ENCODE measurements at regions not wholly inside any gene's neighbourhood (a gene's known extent, or its start where the extent isn't known, plus 50 kb on each side); places are given as distances from the start of the nearest gene placed in this dataset.

DNA sequence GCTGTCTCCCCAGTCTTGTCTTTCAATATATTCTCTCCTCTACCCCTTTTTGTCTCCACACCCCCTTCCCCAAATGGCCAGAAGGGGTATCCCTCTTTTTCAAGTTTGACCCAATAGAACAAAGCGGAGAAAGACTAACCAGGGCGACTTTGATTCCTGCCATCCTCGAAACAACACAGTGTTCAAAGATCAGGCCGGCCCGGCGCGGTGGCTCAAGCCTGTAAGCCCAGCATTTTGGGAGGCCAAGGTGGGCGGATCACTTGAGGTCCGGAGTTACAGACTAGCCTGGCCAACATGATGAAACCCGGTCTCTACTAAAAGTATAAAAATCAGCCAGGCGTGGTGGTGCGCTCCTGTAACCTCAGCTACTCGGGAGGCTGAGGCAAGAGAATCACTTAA lies 77.0 kb upstream of the IFNAR2 start:
- Histone ChIP-seq H3K4me3 (ENCODE audit: severe bottlenecking) (no peak overlapping the region), H3K36me3 (ENCODE audit: low read depth) (no peaks in the 10 kb centered on the region), H3K4me1 (ENCODE audit: insufficient read depth, poor library complexity, severe bottlenecking) (no peaks in the 10 kb centered on the region), H3K9me3 (ENCODE audit: severe bottlenecking) (no peaks in the 10 kb centered on the region), H3K27me3 (ENCODE audit: insufficient read depth, poor library complexity, severe bottlenecking) (peaks cover 4% of the 10 kb centered on the region), H3K27ac (ENCODE audit: poor library complexity, severe bottlenecking) (no peak overlapping the region)
- DNase-seq (ENCODE audit: low spot score): no peak
- ATAC-seq (ENCODE audit: low read depth): no peak
- TF ChIP-seq, protein P1, sequence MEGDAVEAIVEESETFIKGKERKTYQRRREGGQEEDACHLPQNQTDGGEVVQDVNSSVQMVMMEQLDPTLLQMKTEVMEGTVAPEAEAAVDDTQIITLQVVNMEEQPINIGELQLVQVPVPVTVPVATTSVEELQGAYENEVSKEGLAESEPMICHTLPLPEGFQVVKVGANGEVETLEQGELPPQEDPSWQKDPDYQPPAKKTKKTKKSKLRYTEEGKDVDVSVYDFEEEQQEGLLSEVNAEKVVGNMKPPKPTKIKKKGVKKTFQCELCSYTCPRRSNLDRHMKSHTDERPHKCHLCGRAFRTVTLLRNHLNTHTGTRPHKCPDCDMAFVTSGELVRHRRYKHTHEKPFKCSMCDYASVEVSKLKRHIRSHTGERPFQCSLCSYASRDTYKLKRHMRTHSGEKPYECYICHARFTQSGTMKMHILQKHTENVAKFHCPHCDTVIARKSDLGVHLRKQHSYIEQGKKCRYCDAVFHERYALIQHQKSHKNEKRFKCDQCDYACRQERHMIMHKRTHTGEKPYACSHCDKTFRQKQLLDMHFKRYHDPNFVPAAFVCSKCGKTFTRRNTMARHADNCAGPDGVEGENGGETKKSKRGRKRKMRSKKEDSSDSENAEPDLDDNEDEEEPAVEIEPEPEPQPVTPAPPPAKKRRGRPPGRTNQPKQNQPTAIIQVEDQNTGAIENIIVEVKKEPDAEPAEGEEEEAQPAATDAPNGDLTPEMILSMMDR (IDR thresholded peaks at IDR 0.05; ENCODE audit: poor library complexity, severe bottlenecking): no peak

DNA sequence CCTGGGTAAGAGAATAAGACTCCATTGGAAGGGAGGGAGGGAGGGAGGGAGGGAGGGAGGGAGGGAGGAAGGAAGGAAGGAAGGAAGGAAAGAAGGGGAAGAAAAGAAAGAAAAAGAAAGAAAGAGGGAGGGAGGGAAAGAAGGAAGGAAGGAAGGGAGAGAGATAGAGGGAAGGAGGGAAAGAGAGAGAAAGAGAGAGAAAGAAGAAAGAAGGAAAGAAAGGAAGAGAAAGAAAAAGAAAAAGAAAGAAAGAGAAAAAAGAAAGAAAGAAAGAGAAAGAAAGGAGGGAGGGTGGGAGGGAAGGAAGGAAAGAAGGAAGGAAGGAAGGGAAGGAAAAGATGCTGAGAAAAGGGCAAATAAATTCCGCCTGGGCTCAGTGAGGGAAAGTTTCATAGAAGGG lies 74.7 kb upstream of the IFNAR2 start:
- Histone ChIP-seq H3K9me3 (ENCODE audit: severe bottlenecking) (no peaks in the 10 kb centered on the region), H3K27ac (ENCODE audit: poor library complexity, severe bottlenecking) (no peak overlapping the region), H3K27me3 (ENCODE audit: insufficient read depth, poor library complexity, severe bottlenecking) (peaks cover 4% of the 10 kb centered on the region), H3K4me3 (ENCODE audit: severe bottlenecking) (no peak overlapping the region), H3K4me1 (ENCODE audit: insufficient read depth, poor library complexity, severe bottlenecking) (no peaks in the 10 kb centered on the region), H3K36me3 (ENCODE audit: low read depth) (no peaks in the 10 kb centered on the region)
- TF ChIP-seq, protein P1 (IDR thresholded peaks at IDR 0.05; ENCODE audit: poor library complexity, severe bottlenecking): no peak
- DNase-seq (ENCODE audit: low spot score): no peak
- ATAC-seq (ENCODE audit: low read depth): no peak

DNA sequence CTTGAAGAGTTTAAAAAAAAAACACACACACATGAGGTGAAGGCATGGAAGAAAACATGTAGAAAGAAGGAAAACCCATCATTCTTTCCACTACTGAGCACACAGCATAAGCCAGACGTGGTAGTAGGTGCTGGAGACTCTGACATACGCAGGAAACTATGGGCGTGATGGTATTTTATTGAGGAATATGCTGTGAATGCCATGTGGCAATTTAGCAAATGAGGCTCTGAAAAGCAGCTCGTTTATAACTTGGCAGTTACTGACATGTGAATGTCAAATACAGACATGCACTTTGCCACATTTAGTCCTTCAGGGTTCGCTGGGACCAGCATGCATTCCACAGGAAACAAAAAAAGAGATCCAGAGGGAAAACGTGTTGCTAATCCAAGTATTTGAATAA lies 74.3 kb upstream of the IFNAR2 start:
- DNase-seq (ENCODE audit: low spot score) (no peak), ATAC-seq (ENCODE audit: low read depth) (no peak)
- Histone ChIP-seq H3K27me3 (ENCODE audit: insufficient read depth, poor library complexity, severe bottlenecking) (peaks cover 4% of the 10 kb centered on the region), H3K27ac (ENCODE audit: poor library complexity, severe bottlenecking) (no peak overlapping the region), H3K36me3 (ENCODE audit: low read depth) (no peaks in the 10 kb centered on the region), H3K4me3 (ENCODE audit: severe bottlenecking) (no peak overlapping the region), H3K9me3 (ENCODE audit: severe bottlenecking) (no peaks in the 10 kb centered on the region), H3K4me1 (ENCODE audit: insufficient read depth, poor library complexity, severe bottlenecking) (no peaks in the 10 kb centered on the region)
- TF ChIP-seq, protein P1 (IDR thresholded peaks at IDR 0.05; ENCODE audit: poor library complexity, severe bottlenecking): no peak

DNA sequence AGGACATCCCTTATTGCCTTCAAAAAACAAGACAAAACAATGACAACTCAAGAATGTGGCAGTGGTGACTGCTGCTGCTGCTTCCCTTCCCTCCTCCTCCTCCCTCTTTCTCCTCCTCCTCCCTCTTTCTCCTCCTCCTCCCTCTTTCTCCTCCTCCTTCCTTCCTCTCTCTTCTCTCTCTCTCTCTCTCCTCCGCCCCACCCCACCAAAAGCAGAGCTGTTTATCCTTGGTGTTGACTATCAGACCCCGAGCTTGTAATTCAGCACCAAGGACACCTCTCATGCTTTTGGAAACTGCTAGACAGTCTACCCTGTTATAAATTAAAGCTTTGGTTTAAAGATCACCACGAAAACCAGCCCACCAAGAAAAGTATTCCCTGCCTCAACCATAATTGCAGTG lies 72.4 kb upstream of the IFNAR2 start:
- no peak overlapping the region for H3K27ac ChIP-seq (ENCODE audit: poor library complexity, severe bottlenecking)
- peaks cover 3% of the 10 kb centered on the region for H3K27me3 ChIP-seq (ENCODE audit: insufficient read depth, poor library complexity, severe bottlenecking)
- H3K9me3 ChIP-seq (ENCODE audit: severe bottlenecking): no peaks in the 10 kb centered on the region
- TF ChIP-seq, protein P1 (IDR thresholded peaks at IDR 0.05; ENCODE audit: poor library complexity, severe bottlenecking): no peak
- no peak overlapping the region for H3K4me3 ChIP-seq (ENCODE audit: severe bottlenecking)
- H3K4me1 ChIP-seq (ENCODE audit: insufficient read depth, poor library complexity, severe bottlenecking): no peaks in the 10 kb centered on the region
- ATAC-seq (ENCODE audit: low read depth) (no peak), DNase-seq (ENCODE audit: low spot score) (no peak)
- H3K36me3 ChIP-seq (ENCODE audit: low read depth): no peaks in the 10 kb centered on the region

DNA sequence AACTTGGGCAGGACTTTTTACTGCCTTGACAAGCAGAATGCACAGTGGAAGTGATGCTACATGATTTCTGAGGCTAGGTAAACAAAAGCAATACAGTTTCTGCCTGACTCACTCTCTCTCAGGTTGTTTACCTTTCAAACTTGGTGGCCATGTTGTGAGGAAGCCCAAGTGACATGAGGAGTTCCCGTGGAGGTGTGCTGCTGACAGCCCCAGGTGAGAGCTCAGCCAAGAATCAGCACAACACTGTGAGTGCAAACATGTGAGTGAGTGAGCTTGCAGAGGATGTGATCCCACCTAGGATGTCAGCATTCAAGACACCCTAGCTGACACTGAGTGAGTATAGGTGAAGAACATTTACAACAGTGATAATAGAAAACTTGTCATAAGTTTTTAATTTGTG lies 71.1 kb upstream of the IFNAR2 start:
- H3K27ac ChIP-seq (ENCODE audit: poor library complexity, severe bottlenecking): no peak overlapping the region
- no peaks in the 10 kb centered on the region for H3K9me3 ChIP-seq (ENCODE audit: severe bottlenecking)
- no peak for ATAC-seq (ENCODE audit: low read depth)

More for the DNA sequence above, 71.1 kb upstream of the IFNAR2 start:
- no peaks in the 10 kb centered on the region for H3K36me3 ChIP-seq (ENCODE audit: low read depth)
- H3K4me3 ChIP-seq (ENCODE audit: severe bottlenecking): no peak overlapping the region
- TF ChIP-seq, protein P1 (IDR thresholded peaks at IDR 0.05; ENCODE audit: poor library complexity, severe bottlenecking): no peak
- DNase-seq (ENCODE audit: low spot score): no peak
- no peaks in the 10 kb centered on the region for H3K4me1 ChIP-seq (ENCODE audit: insufficient read depth, poor library complexity, severe bottlenecking)
- H3K27me3 ChIP-seq (ENCODE audit: insufficient read depth, poor library complexity, severe bottlenecking): peaks cover 16% of the 10 kb centered on the region
